Mesenchymal stem cell (in vitro differentiated cells and primary cell): ENCODE measurements at regions not wholly inside any gene's neighbourhood (a gene's known extent, or its start where the extent isn't known, plus 50 kb on each side); places are given as distances from the start of the nearest gene placed in this dataset.
"Not testable (repeated sequence)": the region's sequence is repeated elsewhere in the genome, so short reads cannot be mapped to it uniquely, and the experiment has no call there.

Experiments
- DNase-seq: peaks from one replicate; pipeline ENCODE4 v3.0.0-alpha.2; 2013
- H2AFZ ChIP-seq: one replicate; pipeline ENCODE4 v1.6.1; 2013; ENCODE audit warnings: low read depth, mild to moderate bottlenecking, control low read depth, inconsistent platforms, low read length, moderate library complexity
- H2AK5ac ChIP-seq: 2 replicates; pipeline ENCODE4 v1.6.1; 2013; ENCODE audit warnings: low read length, moderate library complexity, mild to moderate bottlenecking, inconsistent platforms; ENCODE audit not compliant: severe bottlenecking
- H2BK120ac ChIP-seq: one replicate; pipeline ENCODE4 v1.6.1; 2013; ENCODE audit warnings: low read depth, mild to moderate bottlenecking, inconsistent platforms, low read length, moderate library complexity
- H2BK12ac ChIP-seq, 2 experiments: one replicate each; pipeline ENCODE4 v1.6.1; 2013; ENCODE audit warnings: inconsistent platforms in 2 of 2, low read length in 2 of 2, mild to moderate bottlenecking in 2 of 2, moderate library complexity in 2 of 2, control low read depth in 1 of 2
- H2BK15ac ChIP-seq: one replicate; pipeline ENCODE4 v1.6.1; 2013; ENCODE audit warnings: mild to moderate bottlenecking, low read depth, inconsistent platforms; ENCODE audit not compliant: poor library complexity, severe bottlenecking
- H2BK5ac ChIP-seq: 2 replicates; pipeline ENCODE4 v1.6.1; 2013; ENCODE audit warnings: low read depth, mild to moderate bottlenecking, low read length, control low read depth, inconsistent platforms; ENCODE audit not compliant: poor library complexity, severe bottlenecking
- H3K14ac ChIP-seq, 2 experiments: one replicate each; pipeline ENCODE4 v1.6.1; 2013; ENCODE audit warnings: inconsistent platforms in 2 of 2, low read length in 2 of 2, control low read depth in 1 of 2, mild to moderate bottlenecking in 1 of 2, moderate library complexity in 1 of 2
- H3K18ac ChIP-seq, 2 experiments: one replicate each; pipeline ENCODE4 v1.6.1; 2013; ENCODE audit warnings: inconsistent platforms in 2 of 2, low read length in 2 of 2, control low read depth in 1 of 2, low read depth in 1 of 2, mild to moderate bottlenecking in 1 of 2
- H3K23ac ChIP-seq, 2 experiments: one replicate each; pipeline ENCODE4 v1.6.1; 2013; ENCODE audit warnings: inconsistent platforms in 2 of 2, low read length in 2 of 2, mild to moderate bottlenecking in 2 of 2, moderate library complexity in 2 of 2, control low read depth in 1 of 2
- H3K27ac ChIP-seq: 2 replicates; pipeline ENCODE4 v1.5.1; 2013; ENCODE audit warnings: mild to moderate bottlenecking, moderate library complexity, low read length, control low read depth, inconsistent platforms; ENCODE audit not compliant: poor library complexity, severe bottlenecking
- H3K27me3 ChIP-seq, 2 experiments: 2 replicates each; pipeline versions ENCODE4 v1.6.1 to v1.7.0; 2013; ENCODE audit warnings: low read length in 2 of 2, mild to moderate bottlenecking in 2 of 2, moderate library complexity in 2 of 2, control low read depth in 1 of 2, inconsistent platforms in 1 of 2; ENCODE audit not compliant: control insufficient read depth in 1 of 2, insufficient read depth in 1 of 2
- H3K36me3 ChIP-seq, 2 experiments: 2 replicates each; pipeline versions ENCODE4 v1.6.1 to v1.7.0; 2013; ENCODE audit warnings: low read length in 2 of 2, control low read depth in 1 of 2, inconsistent platforms in 1 of 2, low read depth in 1 of 2, mild to moderate bottlenecking in 1 of 2; ENCODE audit not compliant: insufficient read depth in 2 of 2, control insufficient read depth in 1 of 2
- H3K4ac ChIP-seq, 2 experiments: one replicate each; pipeline ENCODE4 v1.6.1; 2013; ENCODE audit warnings: inconsistent platforms in 2 of 2, low read length in 2 of 2, mild to moderate bottlenecking in 2 of 2, moderate library complexity in 2 of 2, control low read depth in 1 of 2, low read depth in 1 of 2
- H3K4me1 ChIP-seq: 2 replicates; pipeline ENCODE4 v1.6.1; 2013; ENCODE audit warnings: low read depth, low read length, control low read depth; ENCODE audit not compliant: control insufficient read depth, insufficient read depth
- H3K4me2 ChIP-seq: 2 replicates; pipeline ENCODE4 v1.6.1; 2013; ENCODE audit warnings: low read length, mild to moderate bottlenecking, inconsistent platforms; ENCODE audit not compliant: poor library complexity, severe bottlenecking
- H3K4me3 ChIP-seq, 2 experiments: 2 replicates each; pipeline versions ENCODE4 v1.5.1 to v1.7.0; 2013; ENCODE audit warnings: low read length in 2 of 2, mild to moderate bottlenecking in 2 of 2, control low read depth in 1 of 2, low read depth in 1 of 2; ENCODE audit not compliant: insufficient read depth in 1 of 2
- H3K79me1 ChIP-seq: replicated peaks from 2 replicates; pipeline ENCODE4 v1.6.1; 2013; ENCODE audit warnings: mild to moderate bottlenecking, control low read depth, low read length, inconsistent platforms; ENCODE audit not compliant: poor library complexity, severe bottlenecking
- H3K9ac ChIP-seq: 2 replicates; pipeline ENCODE4 v1.7.0; 2013; ENCODE audit warnings: mild to moderate bottlenecking, low read length, moderate library complexity
- H3K9me3 ChIP-seq: 2 replicates; pipeline ENCODE4 v1.7.0; 2013; ENCODE audit warnings: mild to moderate bottlenecking, low read length; ENCODE audit not compliant: control insufficient read depth
- H4K8ac ChIP-seq: one replicate; pipeline ENCODE4 v1.6.1; 2013; ENCODE audit warnings: inconsistent platforms, mild to moderate bottlenecking, low read length, moderate library complexity
- H4K91ac ChIP-seq: one replicate; pipeline ENCODE4 v1.6.1; 2013; ENCODE audit warnings: mild to moderate bottlenecking, low read length, inconsistent platforms
- WGBS: methylation state at CpG from one replicate; pipeline ENCODE4 v1.1.7; 2013; ENCODE audit warnings: mixed read lengths; 5-methylcytosine and 5-hydroxymethylcytosine counted together

DNA sequence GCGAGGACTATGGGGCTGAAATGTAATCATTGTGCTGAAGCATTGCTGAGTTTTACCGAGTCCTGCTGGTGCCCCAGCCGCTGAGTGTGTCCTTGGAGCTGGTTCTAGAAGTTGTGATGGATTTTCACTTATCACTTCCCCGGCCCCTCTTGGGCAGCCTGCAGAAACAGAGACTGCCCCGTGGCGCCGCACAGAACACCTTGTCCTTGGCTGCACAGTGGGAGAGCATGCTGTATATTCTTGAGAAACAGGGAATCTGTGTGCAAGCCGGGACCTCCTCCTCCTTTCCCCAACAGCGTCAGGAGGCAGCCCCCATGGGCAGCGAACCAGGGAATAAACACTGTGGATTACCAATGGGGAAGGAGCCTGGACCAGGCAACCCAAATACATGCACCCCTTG, 90.6 kb upstream of the RUFY1 start:
- H2BK12ac ChIP-seq, result no peak overlapping the region

DNA sequence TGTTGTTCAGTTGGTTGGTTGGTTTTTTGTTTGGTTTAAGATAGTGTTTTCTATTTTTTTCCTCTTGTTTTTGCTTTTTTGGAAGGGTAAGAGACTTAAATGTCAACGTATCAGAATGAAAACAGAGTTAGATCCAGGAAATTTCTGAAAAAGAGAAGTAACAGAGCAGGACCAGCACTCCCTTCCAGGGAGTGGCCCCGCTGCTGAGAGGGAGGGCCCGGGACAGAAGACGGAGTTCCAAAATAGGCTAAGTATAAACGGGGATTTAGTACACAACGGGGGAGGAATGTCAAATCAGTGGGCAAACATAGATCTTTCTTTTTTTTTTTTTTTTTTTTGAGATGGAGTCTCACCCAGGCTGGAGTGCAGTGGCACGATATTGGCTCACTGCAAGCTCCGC, 92.7 kb upstream of the RUFY1 start:
- no peaks in the 10 kb centered on the region for H3K79me1 ChIP-seq
- peaks cover 0 to 9% of the 10 kb centered on the region in 2 experiments for H3K27me3 ChIP-seq
- 79% methylated on average over 8 of the region's 8 CpGs for WGBS
- H2AK5ac ChIP-seq, result no peak overlapping the region
- H4K91ac ChIP-seq, result no peak overlapping the region
- no peak overlapping the region for H2AFZ ChIP-seq
- H3K4ac ChIP-seq, result no peak overlapping the region
- H3K4me3 ChIP-seq, result no peak overlapping the region
- no peak for DNase-seq
- no peak overlapping the region for H2BK120ac ChIP-seq
- H3K14ac ChIP-seq, result no peak overlapping the region
- no peak overlapping the region for H3K9ac ChIP-seq
- H3K4me1 ChIP-seq, result no peaks in the 10 kb centered on the region
- H2BK15ac ChIP-seq, result no peak overlapping the region
- H3K9me3 ChIP-seq, result no peaks in the 10 kb centered on the region
- no peaks in the 10 kb centered on the region for H3K36me3 ChIP-seq
- no peak overlapping the region for H3K4me2 ChIP-seq
- no peak overlapping the region for H3K27ac ChIP-seq
- no peak overlapping the region for H2BK12ac ChIP-seq
- H2BK5ac ChIP-seq, result no peak overlapping the region
- H3K18ac ChIP-seq, result no peak overlapping the region
- H4K8ac ChIP-seq, result no peak overlapping the region
- no peak overlapping the region for H3K23ac ChIP-seq

More for the DNA sequence above, 90.6 kb upstream of the RUFY1 start:
- Histone ChIP-seq H2BK15ac (no peak overlapping the region), H2BK120ac (no peak overlapping the region), H3K4ac (no peak overlapping the region), H3K79me1 (no peaks in the 10 kb centered on the region), H3K36me3 (no peaks in the 10 kb centered on the region), H3K14ac (no peak overlapping the region), H4K91ac (no peak overlapping the region), H3K4me1 (no peaks in the 10 kb centered on the region), H2AFZ (no peak overlapping the region), H3K23ac (no peak overlapping the region), H3K9ac (no peak overlapping the region), H3K4me2 (no peak overlapping the region), H2AK5ac (no peak overlapping the region), H2BK5ac (no peak overlapping the region), H3K4me3 (no peak overlapping the region), H3K27me3 (peaks cover 0 to 9% of the 10 kb centered on the region in 2 experiments), H3K9me3 (no peaks in the 10 kb centered on the region), H3K27ac (no peak overlapping the region), H3K18ac (no peak overlapping the region), H4K8ac (no peak overlapping the region)
- DNase-seq, result no peak
- WGBS, result 86% methylated on average over 10 of the region's 10 CpGs

DNA sequence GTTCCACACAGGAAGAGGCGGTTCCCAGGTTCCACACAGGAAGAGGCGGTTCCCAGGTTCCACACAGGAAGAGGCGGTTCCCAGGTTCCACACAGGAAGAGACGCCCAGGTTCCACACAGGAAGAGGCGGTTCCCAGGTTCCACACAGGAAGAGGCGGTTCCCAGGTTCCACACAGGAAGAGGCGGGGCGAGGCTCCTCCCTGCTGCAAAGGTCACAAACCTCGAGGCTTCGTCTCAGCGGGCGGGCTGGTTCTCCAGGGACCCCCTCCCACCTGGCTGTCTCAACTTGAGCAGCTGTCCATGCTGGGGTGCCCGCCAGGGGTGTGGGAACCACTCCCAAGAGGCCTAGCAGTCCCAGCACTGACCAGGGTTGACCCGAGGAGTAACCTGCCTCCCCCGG, 94.3 kb upstream of the RUFY1 start:
- H3K9me3 ChIP-seq, result not testable (repeated sequence)

DNA sequence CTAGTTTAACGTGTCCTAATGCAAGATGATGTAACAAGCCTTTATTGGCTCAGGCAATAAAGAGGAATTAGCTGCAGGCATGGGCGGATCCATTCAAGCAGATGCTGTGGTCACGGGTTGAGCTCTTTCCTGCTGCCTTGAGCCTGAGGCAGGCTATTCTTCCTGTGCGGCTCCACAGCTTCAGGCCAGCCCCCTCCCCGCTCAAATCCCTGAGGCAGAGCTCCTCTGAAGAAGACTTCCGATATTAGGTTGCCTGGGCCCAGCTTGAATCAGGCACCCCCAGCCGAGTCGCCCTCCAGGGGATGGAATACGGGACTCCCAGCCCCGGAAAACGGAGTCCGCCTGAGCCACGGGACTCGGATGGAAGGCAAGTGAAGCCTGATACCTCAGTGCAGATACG, 95.0 kb upstream of the RUFY1 start:
- Histone ChIP-seq H2BK120ac (no peak overlapping the region), H3K27me3 (peaks cover 0 to 7% of the 10 kb centered on the region in 2 experiments), H3K9ac (no peak overlapping the region), H2BK12ac (no peak overlapping the region), H3K27ac (no peak overlapping the region), H3K4me2 (no peak overlapping the region), H2AFZ (no peak overlapping the region), H3K4me1 (no peaks in the 10 kb centered on the region), H3K79me1 (no peaks in the 10 kb centered on the region), H3K18ac (no peak overlapping the region), H2AK5ac (no peak overlapping the region), H2BK15ac (no peak overlapping the region), H3K4ac (no peak overlapping the region), H4K8ac (no peak overlapping the region), H3K4me3 (no peak overlapping the region), H4K91ac (no peak overlapping the region), H3K23ac (no peak overlapping the region), H3K14ac (no peak overlapping the region), H3K9me3 (peaks cover 7% of the 10 kb centered on the region), H3K36me3 (no peaks in the 10 kb centered on the region), H2BK5ac (no peak overlapping the region)
- 92% methylated on average over 15 of the region's 15 CpGs for WGBS
- DNase-seq, result no peak

More for the DNA sequence above, 94.3 kb upstream of the RUFY1 start:
- H3K4me3 ChIP-seq, H4K91ac ChIP-seq, H4K8ac ChIP-seq, H3K4me1 ChIP-seq, H3K27ac ChIP-seq, H2BK120ac ChIP-seq, H3K36me3 ChIP-seq, H3K9ac ChIP-seq, H3K27me3 ChIP-seq, H2AFZ ChIP-seq, H2BK5ac ChIP-seq, H3K4me2 ChIP-seq, H3K79me1 ChIP-seq, H3K4ac ChIP-seq, H2AK5ac ChIP-seq, H2BK15ac ChIP-seq, DNase-seq, H2BK12ac ChIP-seq, H3K23ac ChIP-seq, H3K14ac ChIP-seq, H3K18ac ChIP-seq: not testable (repeated sequence)
- 94% methylated on average over 11 of the region's 15 CpGs for WGBS
